SU-DHL-6 (cell line): ENCODE measurements at regions not wholly inside any gene's neighbourhood (a gene's known extent, or its start where the extent isn't known, plus 50 kb on each side); places are given as distances from the start of the nearest gene placed in this dataset.

Experiments
- H2AFZ ChIP-seq: fragments of 200-600 bp; sonication (generic); 2 replicates; pipeline ENCODE4 v1.6.1; 2014; ENCODE audit warnings: low read depth, mild to moderate bottlenecking, moderate library complexity, mixed read lengths, antibody characterized with exemption, low read length; ENCODE audit not compliant: severe bottlenecking
- H3F3A ChIP-seq: fragments of 200-600 bp; shearing (Covaris generic); 2 replicates; pipeline ENCODE4 v1.6.0; 2016; ENCODE audit warnings: antibody characterized with exemption, mild to moderate bottlenecking; ENCODE audit not compliant: insufficient read depth
- H3K27ac ChIP-seq: fragments of 200-600 bp; sonication (generic); 2 replicates; pipeline ENCODE4 v1.5.1; 2016; ENCODE audit warnings: low read depth, mild to moderate bottlenecking, low read length, moderate library complexity, mixed read lengths
- H3K27me3 ChIP-seq: fragments of 200-600 bp; sonication (generic), shearing (Covaris generic); 2 replicates; pipeline ENCODE4 v1.6.0; 2014; ENCODE audit warnings: mild to moderate bottlenecking, low read length
- H3K36me3 ChIP-seq: fragments of 200-600 bp; sonication (generic); 2 replicates; pipeline ENCODE4 v1.6.1; 2014; ENCODE audit warnings: mild to moderate bottlenecking, low read length, mixed read lengths
- H3K4me2 ChIP-seq: fragments of 300-600, 200-600 bp; shearing (Covaris generic), sonication (generic); 2 replicates; pipeline ENCODE4 v1.6.0; 2014; ENCODE audit warnings: low read length, low read depth, mild to moderate bottlenecking; ENCODE audit not compliant: poor library complexity, severe bottlenecking
- H3K4me3 ChIP-seq: fragments of 200-600 bp; sonication (generic); 2 replicates; pipeline ENCODE4 v1.5.1; 2014; ENCODE audit warnings: antibody characterized with exemption, low read length, mild to moderate bottlenecking, mixed read lengths; ENCODE audit not compliant: insufficient read depth, poor library complexity, severe bottlenecking
- H3K79me2 ChIP-seq: fragments of 200-600 bp; sonication (generic); 2 replicates; pipeline ENCODE4 v1.6.1; 2014; ENCODE audit warnings: mild to moderate bottlenecking, low read length, moderate library complexity; ENCODE audit not compliant: insufficient read depth
- H3K9ac ChIP-seq: fragments of 200-600 bp; sonication (generic); 2 replicates; pipeline ENCODE4 v1.7.0; 2014; ENCODE audit warnings: mild to moderate bottlenecking, low read length
- H3K9me2 ChIP-seq: fragments of 200-600 bp; sonication (generic); replicated peaks from 2 replicates; pipeline ENCODE4 v1.6.1; 2014; ENCODE audit warnings: low read length; ENCODE audit not compliant: insufficient read depth
- H3K9me3 ChIP-seq: fragments of 200-600 bp; sonication (generic); 2 replicates; pipeline ENCODE4 v1.6.1; 2014; ENCODE audit warnings: low read length, mixed read lengths; ENCODE audit not compliant: insufficient read depth
- H4K20me1 ChIP-seq: fragments of 200-600 bp; sonication (generic); 2 replicates; pipeline ENCODE4 v1.6.1; 2014; ENCODE audit warnings: low read depth, mild to moderate bottlenecking, antibody characterized with exemption, low read length, moderate library complexity, mixed read lengths
- EZH2phosphoT487 ChIP-seq: fragments of 200-600 bp; sonication (generic), shearing (Covaris generic); conservative IDR thresholded peaks from 2 replicates; pipeline ENCODE4 v1.6.1; 2018; ENCODE audit warnings: mild to moderate bottlenecking, antibody characterized with exemption, low read length, moderate library complexity, mixed read lengths
- TF ChIP-seq, protein P1 (sequence below): fragments of 200-600 bp; sonication (generic); IDR thresholded peaks from one replicate; pipeline ENCODE4 v1.5.1; 2017; ENCODE audit warnings: antibody characterized with exemption, mild to moderate bottlenecking, low read length, moderate library complexity; ENCODE audit not compliant: insufficient read depth, poor library complexity, severe bottlenecking

DNA sequence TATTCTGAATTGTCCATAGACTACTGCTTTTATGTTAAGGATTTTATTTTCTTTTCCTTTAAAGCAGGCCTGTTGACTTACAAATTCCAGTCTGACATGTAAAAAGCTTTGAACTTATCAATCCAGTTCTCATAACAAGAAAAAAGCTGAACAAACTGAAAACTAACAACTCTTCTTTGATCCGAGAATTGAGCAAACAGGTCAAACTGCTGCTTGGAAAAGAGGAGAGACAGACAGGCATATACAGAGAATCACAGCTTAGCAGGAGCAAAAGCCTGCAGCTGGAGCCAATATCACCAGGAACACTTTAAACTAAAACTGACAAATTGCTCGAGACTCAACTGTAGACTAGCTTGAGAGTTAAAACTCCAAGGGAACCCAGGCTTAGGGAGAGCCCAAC lies 85.8 kb downstream of the HINT1 start:
- H3K9me3 ChIP-seq = no peaks in the 10 kb centered on the region
- no peaks in the 10 kb centered on the region for H4K20me1 ChIP-seq
- no peak overlapping the region for H3K4me2 ChIP-seq
- H3K27me3 ChIP-seq = no peaks in the 10 kb centered on the region
- no peaks in the 10 kb centered on the region for H3K36me3 ChIP-seq
- no peak overlapping the region for H2AFZ ChIP-seq
- TF ChIP-seq, protein P1, sequence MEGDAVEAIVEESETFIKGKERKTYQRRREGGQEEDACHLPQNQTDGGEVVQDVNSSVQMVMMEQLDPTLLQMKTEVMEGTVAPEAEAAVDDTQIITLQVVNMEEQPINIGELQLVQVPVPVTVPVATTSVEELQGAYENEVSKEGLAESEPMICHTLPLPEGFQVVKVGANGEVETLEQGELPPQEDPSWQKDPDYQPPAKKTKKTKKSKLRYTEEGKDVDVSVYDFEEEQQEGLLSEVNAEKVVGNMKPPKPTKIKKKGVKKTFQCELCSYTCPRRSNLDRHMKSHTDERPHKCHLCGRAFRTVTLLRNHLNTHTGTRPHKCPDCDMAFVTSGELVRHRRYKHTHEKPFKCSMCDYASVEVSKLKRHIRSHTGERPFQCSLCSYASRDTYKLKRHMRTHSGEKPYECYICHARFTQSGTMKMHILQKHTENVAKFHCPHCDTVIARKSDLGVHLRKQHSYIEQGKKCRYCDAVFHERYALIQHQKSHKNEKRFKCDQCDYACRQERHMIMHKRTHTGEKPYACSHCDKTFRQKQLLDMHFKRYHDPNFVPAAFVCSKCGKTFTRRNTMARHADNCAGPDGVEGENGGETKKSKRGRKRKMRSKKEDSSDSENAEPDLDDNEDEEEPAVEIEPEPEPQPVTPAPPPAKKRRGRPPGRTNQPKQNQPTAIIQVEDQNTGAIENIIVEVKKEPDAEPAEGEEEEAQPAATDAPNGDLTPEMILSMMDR = no peak
- no peak for TF ChIP-seq EZH2phosphoT487
- H3K9me2 ChIP-seq = no peaks in the 10 kb centered on the region
- H3K79me2 ChIP-seq = no peaks in the 10 kb centered on the region
- no peak overlapping the region for H3K4me3 ChIP-seq
- no peak overlapping the region for H3K27ac ChIP-seq
- no peaks in the 10 kb centered on the region for H3F3A ChIP-seq
- no peak overlapping the region for H3K9ac ChIP-seq

- no peak overlapping the region for H3K27ac ChIP-seq
- H3K4me2 ChIP-seq = no peak overlapping the region
- no peaks in the 10 kb centered on the region for H3K9me2 ChIP-seq
- no peak overlapping the region for H3K9ac ChIP-seq
- TF ChIP-seq, protein P1 = no peak
- TF ChIP-seq EZH2phosphoT487 = no peak
- no peak overlapping the region for H2AFZ ChIP-seq
- H3F3A ChIP-seq = no peaks in the 10 kb centered on the region
- no peaks in the 10 kb centered on the region for H3K27me3 ChIP-seq
- H3K4me3 ChIP-seq = no peak overlapping the region
- H4K20me1 ChIP-seq = no peaks in the 10 kb centered on the region
- H3K9me3 ChIP-seq = no peaks in the 10 kb centered on the region; the same call in 1 of the 2 replicates
- no peaks in the 10 kb centered on the region for H3K36me3 ChIP-seq
- no peaks in the 10 kb centered on the region for H3K79me2 ChIP-seq
Measured at GRCh38 chr5:131068893-131069643, 96.0 kb downstream of the HINT1 start.

DNA sequence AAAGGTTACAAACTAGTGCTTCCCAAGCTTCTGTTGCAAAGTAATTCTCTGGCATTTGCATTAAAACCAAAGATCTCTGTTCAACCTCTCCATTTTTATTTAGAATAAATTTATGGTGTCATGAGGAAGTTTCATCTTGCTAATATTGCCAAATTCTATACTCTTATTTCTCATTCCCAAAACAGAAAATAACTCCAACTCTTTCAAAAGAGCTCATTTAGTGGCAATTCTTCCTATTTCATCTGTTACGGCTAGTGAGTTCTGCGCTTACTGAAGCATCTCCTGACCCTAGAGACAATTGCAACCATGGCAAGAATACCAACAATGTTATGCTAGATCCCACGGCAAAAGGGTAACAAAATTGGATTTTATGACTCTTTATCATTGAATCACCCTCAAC lies 97.0 kb downstream of the HINT1 start:
- H3K9me2 ChIP-seq = no peaks in the 10 kb centered on the region
- no peak for TF ChIP-seq EZH2phosphoT487
- TF ChIP-seq, protein P1 = no peak
- H3K9ac ChIP-seq = no peak overlapping the region
- H3K79me2 ChIP-seq = no peaks in the 10 kb centered on the region
- no peaks in the 10 kb centered on the region for H3K27me3 ChIP-seq
- H3F3A ChIP-seq = no peaks in the 10 kb centered on the region
- no peak overlapping the region for H2AFZ ChIP-seq
- no peak overlapping the region for H3K4me2 ChIP-seq
- no peaks in the 10 kb centered on the region for H3K36me3 ChIP-seq
- no peaks in the 10 kb centered on the region; the same call in 1 of the 2 replicates for H3K9me3 ChIP-seq
- no peak overlapping the region for H3K27ac ChIP-seq
- no peak overlapping the region for H3K4me3 ChIP-seq
- no peaks in the 10 kb centered on the region for H4K20me1 ChIP-seq
